Heart left ventricle (tissue), 16 donors: ENCODE measurements at regions not wholly inside any gene's neighbourhood (a gene's known extent, or its start where the extent isn't known, plus 50 kb on each side); places are given as distances from the start of the nearest gene placed in this dataset.

Experiments
- ATAC-seq, 4 donors: fragments of 200-7000 bp; cut with Tn5 transposase; one replicate each; pipeline ENCODE4 v1.9.1; 2020 to 2022; ENCODE audit warnings: moderate library complexity in 4 of 4, mild to moderate bottlenecking in 3 of 4, moderate number of reproducible peaks in 1 of 4
- DNase-seq, 5 donors: peaks; one replicate each; pipeline ENCODE4 v3.0.0-alpha.2; 2020
- H3K27ac ChIP-seq, 12 donors: fragments of 200-600 bp; sonication (generic) in 4 of 12; one replicate each; pipeline versions ENCODE4 v1.5.0 to v1.8.0; 2016 to 2022; ENCODE audit warnings: mild to moderate bottlenecking in 2 of 12
- H3K27me3 ChIP-seq, 9 donors: fragments of 200-600 bp; sonication (generic) in 2 of 9; one replicate each; pipeline versions ENCODE4 v1.5.1 to v1.8.0; 2016 to 2022; ENCODE audit warnings: mild to moderate bottlenecking in 3 of 9
- H3K36me3 ChIP-seq, 9 donors: fragments of 200-600 bp; sonication (generic) in 2 of 9; one replicate each; pipeline versions ENCODE4 v1.5.0 to v1.8.0; 2018 to 2022; ENCODE audit warnings: mild to moderate bottlenecking in 2 of 9
- H3K4me1 ChIP-seq, 12 donors: fragments of 200-600 bp; sonication (generic) in 4 of 12; one replicate each; pipeline versions ENCODE4 v1.5.0 to v1.8.0; 2016 to 2022; ENCODE audit warnings: mild to moderate bottlenecking in 3 of 12
- H3K4me3 ChIP-seq, 12 donors: fragments of 200-600 bp; sonication (generic) in 4 of 12; one replicate each; pipeline versions ENCODE4 v1.5.0 to v1.8.0; 2017 to 2022; ENCODE audit warnings: mild to moderate bottlenecking in 9 of 12, moderate library complexity in 4 of 12
- H3K9me3 ChIP-seq, 12 donors: fragments of 200-600 bp; sonication (generic) in 4 of 12; one replicate each; pipeline versions ENCODE4 v1.5.0 to v1.8.0; 2016 to 2022; ENCODE audit warnings: mild to moderate bottlenecking in 1 of 12
- CTCF ChIP-seq, 12 donors: fragments of 200-600 bp; sonication (generic) in 4 of 12; IDR thresholded peaks; one replicate each; pipeline versions ENCODE4 v1.5.0 to v1.8.0; 2018 to 2022; ENCODE audit warnings: antibody characterized with exemption in 12 of 12, mild to moderate bottlenecking in 5 of 12
- POLR2A ChIP-seq, 2 donors: fragments of 450-650 bp; IDR thresholded peaks; one replicate each; pipeline ENCODE4 v1.6.1; 2017; ENCODE audit warnings: antibody characterized with exemption in 2 of 2, mild to moderate bottlenecking in 2 of 2, moderate library complexity in 2 of 2
- WGBS, 4 donors: extraction: QIAGEN DNeasy Blood & Tissue Kit in 2 of 4; methylation state at CpG; one replicate each; pipeline versions ENCODE4 v1.1.5 to v1.1.7; 2013 to 2018; 5-methylcytosine and 5-hydroxymethylcytosine counted together
- intact Hi-C, 10 donors: fragments of 100-400 bp; cut with DNase I; formaldehyde crosslinking; loops; one replicate each; pipeline versions ENCODE4 v1.11.1 to v1.14.2; 2022
- donor health status: ischemic (EF 13 %, LVEDD 7.1; RV severe dilation, severe dysfunction).
- donor health status: healthy with polysubstance abuse.
- donor health status: DM: no; HTN: yes; CAD: no.
- donor health status: DM: no; HTN: no; CAD: no.
- donor health status: ischemic (EF 25% LVEDD 6.9; RV normal size, moderate dysfunction).
- donor health status: ischemic (EF 25% LVEDD 5.7; RV mildly dilated, moderate dysfunction).
- donor health status: healthy.
- donor health status: DM: yes; HTN: yes; CAD: no.
- donor health status: ischemic (EF 35%, LVEDD 5.7; RV mildly dilated, moderate dysfunction).
- donor health status: nonischemic (EF 11% LVEDD 7.7; RV severe dilation, severe dysfunction).
- donor health status: DM: yes; HTN: yes; CAD: no.
- donor health status: PGD.
- donor health status: ischemic (EF 29% LVEDD 5.4; RV normal size, mild dysfunction).
- donor health status: nonischemic (EF 23%, LVEDD 6.1; RV moderate dilation, normal function).

- 87 to 92% (median 89%) methylated on average over 4 of the region's 4 CpGs for WGBS, 4 donors
- Histone ChIP-seq H3K4me3 (no peak overlapping the region), H3K4me1 (no peaks in the 10 kb centered on the region), H3K9me3 (peaks cover 0 to 6% (median 0%) of the 10 kb centered on the region in 12 donors), H3K27me3 (no peaks in the 10 kb centered on the region), H3K27ac (no peak overlapping the region), H3K36me3 (no peaks in the 10 kb centered on the region)
- ATAC-seq (no peak), DNase-seq (peak in 1 of 5 donors; percentile 1)
- intact Hi-C loops, result no loop called here
- TF ChIP-seq CTCF (IDR thresholded peaks at IDR 0.05), result no peak
- TF ChIP-seq POLR2A (IDR thresholded peaks at IDR 0.05), result no peak
Observed at GRCh38 chr2:128414946-128415778, 96.5 kb upstream of the HS6ST1 start.

- H3K4me3 ChIP-seq, result no peak overlapping the region
- no peaks in the 10 kb centered on the region for H3K4me1 ChIP-seq
- no peak for ATAC-seq
- 83 to 96% (median 88%) methylated on average over 1 of the region's 1 CpG for WGBS, 4 donors
- peaks cover 0 to 6% (median 0%) of the 10 kb centered on the region in 12 donors for H3K9me3 ChIP-seq
- TF ChIP-seq POLR2A (IDR thresholded peaks at IDR 0.05) (no peak), CTCF (IDR thresholded peaks at IDR 0.05) (no peak)
- DNase-seq, result no peak
- H3K27me3 ChIP-seq, result no peaks in the 10 kb centered on the region
- intact Hi-C loops, result no loop called here
- H3K27ac ChIP-seq, result no peak overlapping the region
- H3K36me3 ChIP-seq, result no peaks in the 10 kb centered on the region
Observed at GRCh38 chr2:128415779-128416061, 97.1 kb upstream of the HS6ST1 start.

GRCh38 chr2:128416109-128416785, 97.6 kb upstream of the HS6ST1 start:
- WGBS, 4 donors, result 76 to 84% (median 79%) methylated on average over 6 to 9 of the region's 9 CpGs
- intact Hi-C loops, result no loop called here
- ATAC-seq, result no peak

More at GRCh38 chr2:128416109-128416785, 97.6 kb upstream of the HS6ST1 start:
- Histone ChIP-seq H3K36me3 (no peaks in the 10 kb centered on the region), H3K4me1 (no peaks in the 10 kb centered on the region), H3K9me3 (peaks cover 0 to 6% (median 0%) of the 10 kb centered on the region in 12 donors), H3K27me3 (no peaks in the 10 kb centered on the region), H3K4me3 (no peak overlapping the region), H3K27ac (no peak overlapping the region)
- no peak for TF ChIP-seq POLR2A (IDR thresholded peaks at IDR 0.05)
- TF ChIP-seq CTCF (IDR thresholded peaks at IDR 0.05), result no peak
- DNase-seq, result peak in 1 of 5 donors; percentile 3
